ENCODE measurements at regions not wholly inside any gene's neighbourhood (a gene's known extent, or its start where the extent isn't known, plus 50 kb on each side); places are given as distances from the start of the nearest gene placed in this dataset.

- no peak for TF ChIP-seq CTCF (conservative IDR thresholded peaks at IDR 0.05; ENCODE audit: control insufficient read depth, insufficient read depth, low read depth, low read length)
- no peak for DNase-seq (ENCODE audit: low read depth)
- H3K4me3 ChIP-seq (ENCODE audit: control insufficient read depth, low read depth, low read length), result no peak overlapping the region
Observed at GRCh38 chr5:72613515-72613914, 106.3 kb upstream of the ZNF366 start.

- peak; percentile 30 for DNase-seq (ENCODE audit: low read depth)
- no peak for TF ChIP-seq CTCF (conservative IDR thresholded peaks at IDR 0.05; ENCODE audit: control insufficient read depth, insufficient read depth, low read depth, low read length)
- no peak overlapping the region for H3K4me3 ChIP-seq (ENCODE audit: control insufficient read depth, low read depth, low read length)
Observed at GRCh38 chr5:72612810-72613209, 105.6 kb upstream of the ZNF366 start.

GRCh38 chr5:72611118-72611730 lies 104.0 kb upstream of the ZNF366 start:
- peak; percentile 85 for DNase-seq (ENCODE audit: low read depth)
- no peak overlapping the region for H3K4me3 ChIP-seq (ENCODE audit: control insufficient read depth, low read depth, low read length)
- TF ChIP-seq CTCF (conservative IDR thresholded peaks at IDR 0.05; ENCODE audit: control insufficient read depth, insufficient read depth, low read depth, low read length), result peak; percentile 99

- no peak overlapping the region for H3K4me3 ChIP-seq (ENCODE audit: control insufficient read depth, low read depth, low read length)
- no peak for TF ChIP-seq CTCF (conservative IDR thresholded peaks at IDR 0.05; ENCODE audit: control insufficient read depth, insufficient read depth, low read depth, low read length)
- no peak for DNase-seq (ENCODE audit: low read depth)
Observed at GRCh38 chr5:72608926-72609325, 101.7 kb upstream of the ZNF366 start.

- no peak for TF ChIP-seq CTCF (conservative IDR thresholded peaks at IDR 0.05; ENCODE audit: control insufficient read depth, insufficient read depth, low read depth, low read length)
- peak; percentile 62 for DNase-seq (ENCODE audit: low read depth)
- H3K4me3 ChIP-seq (ENCODE audit: control insufficient read depth, low read depth, low read length), result no peak overlapping the region
Observed at GRCh38 chr5:72608297-72608696, 101.1 kb upstream of the ZNF366 start.

- H3K4me3 ChIP-seq (ENCODE audit: control insufficient read depth, low read depth, low read length), result no peak overlapping the region
- no peak for DNase-seq (ENCODE audit: low read depth)
- no peak for TF ChIP-seq CTCF (conservative IDR thresholded peaks at IDR 0.05; ENCODE audit: control insufficient read depth, insufficient read depth, low read depth, low read length)
Observed at GRCh38 chr5:72607381-72607780, 100.2 kb upstream of the ZNF366 start.

- no peak overlapping the region for H3K4me3 ChIP-seq (ENCODE audit: control insufficient read depth, low read depth, low read length)
- TF ChIP-seq CTCF (conservative IDR thresholded peaks at IDR 0.05; ENCODE audit: control insufficient read depth, insufficient read depth, low read depth, low read length), result no peak
- no peak for DNase-seq (ENCODE audit: low read depth)
Observed at GRCh38 chr5:72606525-72606924, 99.3 kb upstream of the ZNF366 start.
